Mesendoderm (in vitro differentiated cells): ENCODE measurements at regions not wholly inside any gene's neighbourhood (a gene's known extent, or its start where the extent isn't known, plus 50 kb on each side); places are given as distances from the start of the nearest gene placed in this dataset.
A peak's percentile ranks its signal among the peaks of the same experiment; 100 is the strongest.
"Not testable (repeated sequence)": the region's sequence is repeated elsewhere in the genome, so short reads cannot be mapped to it uniquely, and the experiment has no call there.

Source experiments
- DNase-seq: peaks from one replicate; pipeline ENCODE4 v3.0.0; 2013
- H2AK5ac ChIP-seq: 2 replicates; pipeline ENCODE4 v1.6.1; 2013; ENCODE audit warnings: low read length, inconsistent platforms
- H2BK120ac ChIP-seq: 2 replicates; pipeline ENCODE4 v1.6.1; 2013; ENCODE audit warnings: low read depth, mild to moderate bottlenecking, low read length, moderate library complexity, mixed read lengths
- H2BK15ac ChIP-seq: replicated peaks from 2 replicates; pipeline ENCODE4 v1.6.1; 2013; ENCODE audit warnings: low read depth, mild to moderate bottlenecking, moderate library complexity
- H2BK5ac ChIP-seq: 2 replicates; pipeline ENCODE4 v1.6.1; 2013; ENCODE audit warnings: low read length, inconsistent platforms
- H3K18ac ChIP-seq: 2 replicates; pipeline ENCODE4 v1.6.1; 2013; ENCODE audit warnings: mild to moderate bottlenecking, low read length, mixed read lengths
- H3K23ac ChIP-seq: one replicate; pipeline ENCODE4 v1.6.1; 2013; ENCODE audit warnings: low read length
- H3K27ac ChIP-seq: 2 replicates; pipeline ENCODE4 v1.5.1; 2013; ENCODE audit warnings: low read depth, mild to moderate bottlenecking, inconsistent platforms, low read length, moderate library complexity
- H3K27me3 ChIP-seq: 2 replicates; pipeline ENCODE4 v1.6.1; 2013; ENCODE audit warnings: low read length, control low read depth, mild to moderate bottlenecking, inconsistent platforms; ENCODE audit not compliant: insufficient read depth, poor library complexity
- H3K36me3 ChIP-seq: 2 replicates; pipeline ENCODE4 v1.6.1; 2013; ENCODE audit warnings: low read length, inconsistent platforms; ENCODE audit not compliant: control insufficient read depth, insufficient read depth
- H3K4ac ChIP-seq: one replicate; pipeline ENCODE4 v1.6.1; 2013; ENCODE audit warnings: low read depth, mild to moderate bottlenecking, low read length, moderate library complexity
- H3K4me1 ChIP-seq: 2 replicates; pipeline ENCODE4 v1.6.1; 2013; ENCODE audit warnings: low read depth, low read length, inconsistent platforms; ENCODE audit not compliant: control insufficient read depth
- H3K4me2 ChIP-seq: 2 replicates; pipeline ENCODE4 v1.6.1; 2013; ENCODE audit warnings: low read length
- H3K4me3 ChIP-seq: 2 replicates; pipeline ENCODE4 v1.5.1; 2013; ENCODE audit warnings: mild to moderate bottlenecking, low read length
- H3K56ac ChIP-seq: one replicate; pipeline ENCODE4 v1.6.1; 2013; ENCODE audit warnings: low read length
- H3K79me1 ChIP-seq: 2 replicates; pipeline ENCODE4 v1.6.1; 2013; ENCODE audit warnings: low read length, inconsistent platforms
- H3K79me2 ChIP-seq: 2 replicates; pipeline ENCODE4 v1.6.1; 2013; ENCODE audit warnings: mild to moderate bottlenecking, low read length; ENCODE audit not compliant: control insufficient read depth, insufficient read depth
- H3K9ac ChIP-seq: 2 replicates; pipeline ENCODE4 v1.6.1; 2013; ENCODE audit warnings: low read length, inconsistent platforms
- H4K5ac ChIP-seq: one replicate; pipeline ENCODE4 v1.6.1; 2013; ENCODE audit warnings: low read length
- H4K8ac ChIP-seq: one replicate; pipeline ENCODE4 v1.6.1; 2013; ENCODE audit warnings: low read depth, mild to moderate bottlenecking, control low read depth, low read length, moderate library complexity
- WGBS: extraction: QIAGEN DNeasy Blood & Tissue Kit; methylation state at CpG from one replicate; pipeline ENCODE4 v1.1.7; 2013; ENCODE audit warnings: low lambda C conversion rate, missing lambda C conversion rate; ENCODE audit not compliant: insufficient coverage; ENCODE audit errors: extremely low coverage; 5-methylcytosine and 5-hydroxymethylcytosine counted together

DNA sequence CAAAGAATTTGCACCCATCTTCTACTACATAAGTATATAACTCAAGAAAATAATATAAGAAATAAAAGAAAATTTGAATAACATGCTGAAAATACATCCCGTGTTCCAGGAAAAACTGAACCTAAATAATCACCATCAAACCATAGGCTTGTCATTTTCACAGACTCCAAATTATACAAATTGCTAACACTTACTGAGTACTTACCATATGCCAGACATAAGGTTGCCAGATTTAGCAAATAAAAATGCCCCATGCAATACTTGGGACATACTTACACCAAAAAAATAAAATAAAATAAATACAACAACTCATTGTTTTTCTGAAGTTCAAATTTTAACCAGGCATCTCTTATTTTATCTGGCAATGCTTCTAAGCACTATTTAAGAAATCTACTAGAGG is 760.4 kb upstream of the SEMA6D start:
- Histone ChIP-seq H2BK15ac (no peak overlapping the region), H3K4me3 (no peak overlapping the region), H3K9ac (no peak overlapping the region), H3K18ac (no peak overlapping the region), H3K27ac (no peak overlapping the region), H3K79me2 (no peaks in the 10 kb centered on the region), H4K5ac (no peak overlapping the region), H3K4ac (no peak overlapping the region), H3K27me3 (no peaks in the 10 kb centered on the region), H3K56ac (no peak overlapping the region), H4K8ac (no peak overlapping the region), H3K4me2 (no peak overlapping the region), H3K23ac (no peak overlapping the region), H2BK120ac (no peak overlapping the region), H2BK5ac (no peak overlapping the region), H3K4me1 (no peaks in the 10 kb centered on the region), H3K36me3 (no peaks in the 10 kb centered on the region), H3K79me1 (no peaks in the 10 kb centered on the region), H2AK5ac (no peak overlapping the region)
- no CpG with 5 or more reads among the region's 1 CpG for WGBS
- no peak for DNase-seq

DNA sequence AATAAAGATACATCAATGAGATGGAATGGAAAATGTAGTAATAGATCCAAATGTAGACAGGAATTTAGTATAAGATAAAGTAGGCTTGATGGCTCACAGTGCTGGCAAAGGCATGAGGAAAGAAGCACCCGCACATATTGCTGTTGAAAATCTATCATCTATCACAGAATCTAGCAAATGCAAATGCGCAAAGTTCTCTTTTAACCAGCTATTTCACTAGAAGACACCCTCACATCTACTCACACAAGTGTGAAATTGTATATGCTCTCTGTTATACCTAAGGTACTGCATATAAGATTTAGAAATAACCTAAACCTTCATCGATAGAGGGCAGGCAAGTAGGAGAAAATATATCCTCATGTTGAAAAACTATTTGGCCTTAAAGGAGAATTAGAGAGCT is 756.7 kb upstream of the SEMA6D start:
- Histone ChIP-seq H3K23ac (no peak overlapping the region), H3K36me3 (no peaks in the 10 kb centered on the region), H2BK5ac (no peak overlapping the region), H3K79me2 (no peaks in the 10 kb centered on the region), H4K8ac (no peak overlapping the region), H3K18ac (no peak overlapping the region), H3K4me2 (no peak overlapping the region), H3K79me1 (no peaks in the 10 kb centered on the region), H3K27ac (no peak overlapping the region), H3K4ac (no peak overlapping the region), H3K4me3 (no peak overlapping the region), H4K5ac (no peak overlapping the region), H3K4me1 (no peaks in the 10 kb centered on the region), H2BK15ac (no peak overlapping the region), H2AK5ac (no peak overlapping the region), H3K9ac (no peak overlapping the region), H2BK120ac (no peak overlapping the region), H3K56ac (no peak overlapping the region), H3K27me3 (no peaks in the 10 kb centered on the region)
- WGBS = no CpG with 5 or more reads among the region's 3 CpGs
- no peak for DNase-seq

- no peaks in the 10 kb centered on the region for H3K4me1 ChIP-seq
- no peak overlapping the region for H3K4me2 ChIP-seq
- no peak overlapping the region for H3K27ac ChIP-seq
- H3K79me2 ChIP-seq = no peaks in the 10 kb centered on the region
- no peak overlapping the region for H2BK120ac ChIP-seq
- H2BK15ac ChIP-seq = no peak overlapping the region
- H2BK5ac ChIP-seq = no peak overlapping the region
- no peaks in the 10 kb centered on the region for H3K79me1 ChIP-seq
- no peak overlapping the region for H3K56ac ChIP-seq
- no peak overlapping the region for H3K4ac ChIP-seq
- H4K8ac ChIP-seq = no peak overlapping the region
- H3K4me3 ChIP-seq = no peak overlapping the region
- no peaks in the 10 kb centered on the region for H3K27me3 ChIP-seq
- H2AK5ac ChIP-seq = no peak overlapping the region
- no peak overlapping the region for H3K18ac ChIP-seq
- H3K23ac ChIP-seq = no peak overlapping the region
- no peak overlapping the region for H3K9ac ChIP-seq
- DNase-seq = peak; percentile 85
- no peaks in the 10 kb centered on the region for H3K36me3 ChIP-seq
- H4K5ac ChIP-seq = no peak overlapping the region
Measured at GRCh38 chr15:46961795-46962194, 755.5 kb upstream of the SEMA6D start.

DNA sequence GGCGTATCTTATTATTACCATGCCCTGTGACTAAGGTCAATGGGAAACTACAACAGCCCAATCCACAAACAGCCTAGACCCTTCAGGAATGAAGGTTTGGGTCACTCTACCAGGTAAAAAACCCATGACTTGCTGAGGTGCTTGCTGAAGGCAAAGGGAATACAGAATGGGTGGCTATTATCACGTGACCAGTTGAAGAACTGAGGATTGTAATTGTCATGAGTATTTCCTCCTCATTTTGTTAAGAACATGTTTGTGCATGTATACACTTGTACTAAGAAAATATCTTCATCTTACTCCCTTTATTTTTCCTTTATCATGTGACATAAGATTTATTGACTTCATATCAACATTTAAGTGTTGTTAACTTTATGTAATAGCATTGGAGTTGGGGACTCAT is 729.2 kb upstream of the SEMA6D start:
- WGBS = no CpG with 5 or more reads among the region's 2 CpGs
- H3K79me2 ChIP-seq = not testable (repeated sequence)

DNA sequence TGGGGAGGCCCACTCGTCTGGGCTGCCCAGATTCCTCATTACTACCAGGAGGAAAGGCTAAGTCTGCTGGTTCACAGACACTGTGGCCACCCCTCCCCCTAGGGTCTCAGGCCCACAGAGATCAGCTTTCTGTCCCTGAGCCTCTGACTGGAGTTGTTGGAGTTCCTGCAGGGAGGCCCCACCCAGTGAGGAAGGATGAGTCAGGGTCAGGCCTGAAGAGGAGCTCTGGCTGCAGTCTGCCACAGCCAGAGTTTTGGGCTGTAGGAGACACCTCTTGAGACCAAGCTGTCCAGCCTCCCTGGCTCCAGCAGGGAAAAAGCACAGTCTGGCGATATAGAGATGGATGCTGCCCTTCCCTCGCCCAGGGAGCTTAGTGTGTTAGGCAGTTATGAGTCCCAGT is 720.9 kb upstream of the SEMA6D start:
- H3K79me2 ChIP-seq = no peaks in the 10 kb centered on the region
- DNase-seq = peak; percentile 22
- no peak overlapping the region for H2BK120ac ChIP-seq
- H2AK5ac ChIP-seq = no peak overlapping the region
- H3K79me1 ChIP-seq = no peaks in the 10 kb centered on the region
- H3K4ac ChIP-seq = no peak overlapping the region
- no peak overlapping the region for H2BK5ac ChIP-seq
- H3K23ac ChIP-seq = no peak overlapping the region
- no peaks in the 10 kb centered on the region for H3K36me3 ChIP-seq
- no peak overlapping the region for H3K56ac ChIP-seq
- no peak overlapping the region for H4K8ac ChIP-seq
- H3K18ac ChIP-seq = no peak overlapping the region
- H4K5ac ChIP-seq = no peak overlapping the region
- WGBS = no CpG with 5 or more reads among the region's 3 CpGs
- no peak overlapping the region for H3K27ac ChIP-seq
- H3K27me3 ChIP-seq = no peaks in the 10 kb centered on the region
- no peak overlapping the region for H3K4me3 ChIP-seq
- no peak overlapping the region for H2BK15ac ChIP-seq
- H3K4me1 ChIP-seq = no peaks in the 10 kb centered on the region
- H3K9ac ChIP-seq = no peak overlapping the region
- no peak overlapping the region for H3K4me2 ChIP-seq

More for the DNA sequence above, 729.2 kb upstream of the SEMA6D start:
- H3K4me2 ChIP-seq, H3K18ac ChIP-seq, H2AK5ac ChIP-seq, H3K27ac ChIP-seq, H3K36me3 ChIP-seq, H2BK120ac ChIP-seq, H3K27me3 ChIP-seq, H3K79me1 ChIP-seq, H3K9ac ChIP-seq, H3K23ac ChIP-seq, H3K4ac ChIP-seq, H3K4me1 ChIP-seq, H2BK15ac ChIP-seq, H4K5ac ChIP-seq, H3K4me3 ChIP-seq, H2BK5ac ChIP-seq, H4K8ac ChIP-seq, H3K56ac ChIP-seq, DNase-seq: not testable (repeated sequence)

DNA sequence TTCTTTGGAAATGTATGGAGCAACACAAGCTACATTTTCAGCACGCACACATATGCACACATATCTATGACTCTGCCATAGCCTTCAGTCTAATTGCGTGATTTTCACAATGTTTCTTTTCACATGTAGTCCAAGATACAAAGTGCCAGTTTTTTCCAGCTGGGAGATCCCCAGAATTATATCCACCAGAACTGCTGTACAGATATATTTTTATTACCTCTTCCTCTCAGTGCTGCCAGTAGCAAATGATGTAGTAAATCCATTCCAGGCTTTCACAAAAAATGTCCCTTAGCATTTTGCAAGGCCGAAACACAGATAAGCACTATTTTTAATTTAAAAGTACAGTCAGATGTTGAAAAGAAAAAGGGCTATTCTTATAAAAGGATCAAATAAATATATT is 719.8 kb upstream of the SEMA6D start:
- no peak overlapping the region for H3K56ac ChIP-seq
- no peaks in the 10 kb centered on the region for H3K79me2 ChIP-seq
- no peaks in the 10 kb centered on the region for H3K79me1 ChIP-seq
- H3K27me3 ChIP-seq = no peaks in the 10 kb centered on the region
- H3K18ac ChIP-seq = no peak overlapping the region
- no peak overlapping the region for H3K4ac ChIP-seq
- no peak overlapping the region for H2BK120ac ChIP-seq
- no peak overlapping the region for H2AK5ac ChIP-seq
- WGBS = no CpG with 5 or more reads among the region's 3 CpGs
- H3K27ac ChIP-seq = no peak overlapping the region
- H3K9ac ChIP-seq = no peak overlapping the region
- no peak overlapping the region for H4K8ac ChIP-seq
- no peak overlapping the region for H3K23ac ChIP-seq
- H4K5ac ChIP-seq = no peak overlapping the region
- H3K4me1 ChIP-seq = no peaks in the 10 kb centered on the region
- no peak overlapping the region for H3K4me3 ChIP-seq
- no peak overlapping the region for H3K4me2 ChIP-seq
- H2BK5ac ChIP-seq = no peak overlapping the region
- H2BK15ac ChIP-seq = no peak overlapping the region
- H3K36me3 ChIP-seq = no peaks in the 10 kb centered on the region
- DNase-seq = no peak
